Esophagus squamous epithelium (tissue), 5 donors: ENCODE measurements at regions not wholly inside any gene's neighbourhood (a gene's known extent, or its start where the extent isn't known, plus 50 kb on each side); places are given as distances from the start of the nearest gene placed in this dataset.

Source experiments
- DNase-seq: peaks from one replicate; lab custom pipeline; 2025; lab: John Stamatoyannopoulos, UW
- H3K27ac ChIP-seq, 4 donors: fragments of 200-600 bp; sonication (generic); one replicate each; pipeline ENCODE4 v1.5.1; 2016 to 2019; ENCODE audit warnings: mild to moderate bottlenecking in 1 of 4
- H3K27me3 ChIP-seq, 4 donors: fragments of 200-600 bp; sonication (generic); 1 replicate in 3 of 4; 2 replicates in 1 of 4; pipeline versions ENCODE4 v1.5.1 to v1.6.0; 2017 to 2021; ENCODE audit warnings: antibody characterized with exemption in 1 of 4
- H3K36me3 ChIP-seq, 3 donors: fragments of 200-600 bp; sonication (generic); one replicate each; pipeline ENCODE4 v1.5.1; 2016 to 2019
- H3K4me1 ChIP-seq, 3 donors: fragments of 200-600 bp; sonication (generic); one replicate each; pipeline ENCODE4 v1.5.1; 2017 to 2019
- H3K4me3 ChIP-seq, 4 donors: fragments of 200-600 bp; sonication (generic); 1 replicate in 3 of 4; 2 replicates in 1 of 4; pipeline ENCODE4 v1.5.1; 2016 to 2019; ENCODE audit warnings: mild to moderate bottlenecking in 2 of 4, moderate library complexity in 1 of 4
- H3K9me3 ChIP-seq, 3 donors: fragments of 200-600 bp; sonication (generic); one replicate each; pipeline ENCODE4 v1.5.1; 2016 to 2019
- CTCF ChIP-seq, 6 experiments: fragments of 450-650 bp in 4 of 6; fragments of 200-600 bp in 2 of 6; sonication (generic) in 2 of 6; IDR thresholded peaks; one replicate each; pipeline ENCODE4 v1.5.1; 2016 to 2019; ENCODE audit warnings: antibody characterized with exemption in 6 of 6, mild to moderate bottlenecking in 4 of 6, moderate library complexity in 4 of 6
- POLR2A ChIP-seq, 4 donors: fragments of 450-650 bp; IDR thresholded peaks; one replicate each; pipeline ENCODE4 v1.6.1; 2017; ENCODE audit warnings: antibody characterized with exemption in 4 of 4, mild to moderate bottlenecking in 4 of 4, moderate library complexity in 3 of 4
- WGBS, 2 donors: methylation state at CpG; one replicate each; pipeline ENCODE4 v1.1.5; 2018; 5-methylcytosine and 5-hydroxymethylcytosine counted together
- intact Hi-C: fragments of 100-400 bp; cut with DNase I; formaldehyde crosslinking; loops from one replicate; pipeline ENCODE4 v1.15.0; 2022
- donor health status: DM: yes; HTN: yes; CAD: no.

GRCh38 chr5:42285230-42285629 is 138.0 kb upstream of the GHR start:
- no peaks in the 10 kb centered on the region for H3K9me3 ChIP-seq
- no peak for DNase-seq
- H3K4me3 ChIP-seq, result no peak overlapping the region
- intact Hi-C loops, result no loop called here
- 49 to 52% methylated on average over 2 of the region's 2 CpGs for WGBS, 2 donors
- TF ChIP-seq CTCF (IDR thresholded peaks at IDR 0.05) (no peak), POLR2A (IDR thresholded peaks at IDR 0.05) (no peak)
- H3K27ac ChIP-seq, result no peak overlapping the region
- H3K36me3 ChIP-seq, result no peaks in the 10 kb centered on the region
- no peaks in the 10 kb centered on the region for H3K27me3 ChIP-seq
- no peaks in the 10 kb centered on the region for H3K4me1 ChIP-seq

GRCh38 chr5:42300496-42300895 is 122.7 kb upstream of the GHR start:
- H3K4me1 ChIP-seq, result no peaks in the 10 kb centered on the region
- H3K9me3 ChIP-seq, result no peaks in the 10 kb centered on the region
- H3K36me3 ChIP-seq, result no peaks in the 10 kb centered on the region
- intact Hi-C loops, result no loop called here
- no peaks in the 10 kb centered on the region for H3K27me3 ChIP-seq
- no peak for DNase-seq
- no peak overlapping the region for H3K4me3 ChIP-seq
- no peak overlapping the region for H3K27ac ChIP-seq
- 77 to 86% methylated on average over 2 of the region's 2 CpGs for WGBS, 2 donors
- no peak for TF ChIP-seq POLR2A (IDR thresholded peaks at IDR 0.05)
- TF ChIP-seq CTCF (IDR thresholded peaks at IDR 0.05), result no peak

GRCh38 chr5:42301349-42301748 is 121.9 kb upstream of the GHR start:
- intact Hi-C loops, result no loop called here
- no peak for DNase-seq
- Histone ChIP-seq H3K9me3 (no peaks in the 10 kb centered on the region), H3K4me3 (no peak overlapping the region), H3K27me3 (no peaks in the 10 kb centered on the region), H3K36me3 (no peaks in the 10 kb centered on the region), H3K27ac (no peak overlapping the region), H3K4me1 (no peaks in the 10 kb centered on the region)
- TF ChIP-seq CTCF (IDR thresholded peaks at IDR 0.05) (no peak), POLR2A (IDR thresholded peaks at IDR 0.05) (no peak)
- WGBS, 2 donors, result 74 to 81% methylated on average over 4 of the region's 4 CpGs

GRCh38 chr5:42302186-42302585 is 121.1 kb upstream of the GHR start:
- no peak for DNase-seq
- 76 to 78% methylated on average over 1 of the region's 1 CpG for WGBS, 2 donors
- no peak for TF ChIP-seq CTCF (IDR thresholded peaks at IDR 0.05)
- TF ChIP-seq POLR2A (IDR thresholded peaks at IDR 0.05), result no peak

GRCh38 chr5:42306287-42306686 is 117.0 kb upstream of the GHR start:
- H3K27me3 ChIP-seq, result no peaks in the 10 kb centered on the region
- no peaks in the 10 kb centered on the region for H3K9me3 ChIP-seq
- DNase-seq, result no peak
- intact Hi-C loops, result no loop called here
- 52 to 67% methylated on average over 1 of the region's 1 CpG for WGBS, 2 donors
- TF ChIP-seq CTCF (IDR thresholded peaks at IDR 0.05) (no peak), POLR2A (IDR thresholded peaks at IDR 0.05) (no peak)
- no peaks in the 10 kb centered on the region for H3K4me1 ChIP-seq
- H3K36me3 ChIP-seq, result no peaks in the 10 kb centered on the region
- no peak overlapping the region for H3K4me3 ChIP-seq
- no peak overlapping the region for H3K27ac ChIP-seq

More at GRCh38 chr5:42302186-42302585, 121.1 kb upstream of the GHR start:
- H3K9me3 ChIP-seq, result no peaks in the 10 kb centered on the region
- H3K4me1 ChIP-seq, result no peaks in the 10 kb centered on the region
- no peak overlapping the region for H3K4me3 ChIP-seq
- intact Hi-C loops, result no loop called here
- H3K27ac ChIP-seq, result no peak overlapping the region
- no peaks in the 10 kb centered on the region for H3K27me3 ChIP-seq
- no peaks in the 10 kb centered on the region for H3K36me3 ChIP-seq
